ENCODE measurements at regions not wholly inside any gene's neighbourhood (a gene's known extent, or its start where the extent isn't known, plus 50 kb on each side); places are given as distances from the start of the nearest gene placed in this dataset.

- FAIRE-seq: no peak
- Histone ChIP-seq H3K27me3 (ENCODE audit: control insufficient read depth in 3 of 3, insufficient read depth in 3 of 3, low read length in 3 of 3) (no peaks in the 10 kb centered on the region), H3K27ac (ENCODE audit: low read depth in 1 of 3, low read length in 2 of 3) (no peak overlapping the region), H3K4me3 (ENCODE audit: low read depth in 1 of 3, low read length in 3 of 3) (no peak overlapping the region), H3K9me3 (ENCODE audit: control insufficient read depth in 2 of 2, insufficient read depth in 1 of 2, low read depth in 1 of 2, low read length in 1 of 2) (no peaks in the 10 kb centered on the region), H3K4me1 (ENCODE audit: control insufficient read depth in 3 of 3, insufficient read depth in 2 of 3, low read depth in 1 of 3, low read length in 2 of 3) (peaks cover 0 to 4% (median 0%) of the 10 kb centered on the region in 3 donors), H3K36me3 (ENCODE audit: control insufficient read depth in 3 of 3, insufficient read depth in 2 of 3, low read depth in 1 of 3, low read length in 3 of 3) (no peaks in the 10 kb centered on the region)
- no peak for DNase-seq
- WGBS, 3 donors: 78 to 86% (median 83%) methylated on average over 2 of the region's 2 CpGs
Measured at GRCh38 chr16:72256398-72257066, 84.6 kb upstream of the PMFBP1 start.

GRCh38 chr16:72255786-72256185 lies 83.8 kb upstream of the PMFBP1 start:
- Histone ChIP-seq H3K36me3 (ENCODE audit: control insufficient read depth in 3 of 3, insufficient read depth in 2 of 3, low read depth in 1 of 3, low read length in 3 of 3) (no peaks in the 10 kb centered on the region), H3K4me1 (ENCODE audit: control insufficient read depth in 3 of 3, insufficient read depth in 2 of 3, low read depth in 1 of 3, low read length in 2 of 3) (peaks cover 0 to 1% (median 0%) of the 10 kb centered on the region in 3 donors), H3K27me3 (ENCODE audit: control insufficient read depth in 3 of 3, insufficient read depth in 3 of 3, low read length in 3 of 3) (no peaks in the 10 kb centered on the region), H3K9me3 (ENCODE audit: control insufficient read depth in 2 of 2, insufficient read depth in 1 of 2, low read depth in 1 of 2, low read length in 1 of 2) (no peaks in the 10 kb centered on the region), H3K27ac (ENCODE audit: low read depth in 1 of 3, low read length in 2 of 3) (no peak overlapping the region), H3K4me3 (ENCODE audit: low read depth in 1 of 3, low read length in 3 of 3) (no peak overlapping the region)
- DNase-seq: no peak
- no peak for FAIRE-seq
- 79 to 93% (median 84%) methylated on average over 1 of the region's 1 CpG for WGBS, 3 donors

- Histone ChIP-seq H3K27ac (ENCODE audit: low read depth in 1 of 3, low read length in 2 of 3) (no peak overlapping the region), H3K4me1 (ENCODE audit: control insufficient read depth in 3 of 3, insufficient read depth in 2 of 3, low read depth in 1 of 3, low read length in 2 of 3) (no peaks in the 10 kb centered on the region), H3K4me3 (ENCODE audit: low read depth in 1 of 3, low read length in 3 of 3) (no peak overlapping the region), H3K27me3 (ENCODE audit: control insufficient read depth in 3 of 3, insufficient read depth in 3 of 3, low read length in 3 of 3) (no peaks in the 10 kb centered on the region), H3K36me3 (ENCODE audit: control insufficient read depth in 3 of 3, insufficient read depth in 2 of 3, low read depth in 1 of 3, low read length in 3 of 3) (no peaks in the 10 kb centered on the region), H3K9me3 (ENCODE audit: control insufficient read depth in 2 of 2, insufficient read depth in 1 of 2, low read depth in 1 of 2, low read length in 1 of 2) (no peaks in the 10 kb centered on the region)
- DNase-seq (no peak), FAIRE-seq (no peak)
- WGBS, 3 donors: 54 to 66% (median 62%) methylated on average over 5 of the region's 5 CpGs
Measured at GRCh38 chr16:72247821-72248253, 75.9 kb upstream of the PMFBP1 start.

GRCh38 chr16:72246423-72246822 lies 74.5 kb upstream of the PMFBP1 start:
- Histone ChIP-seq H3K4me3 (ENCODE audit: low read depth in 1 of 3, low read length in 3 of 3) (no peak overlapping the region), H3K27me3 (ENCODE audit: control insufficient read depth in 3 of 3, insufficient read depth in 3 of 3, low read length in 3 of 3) (no peaks in the 10 kb centered on the region), H3K36me3 (ENCODE audit: control insufficient read depth in 3 of 3, insufficient read depth in 2 of 3, low read depth in 1 of 3, low read length in 3 of 3) (no peaks in the 10 kb centered on the region), H3K4me1 (ENCODE audit: control insufficient read depth in 3 of 3, insufficient read depth in 2 of 3, low read depth in 1 of 3, low read length in 2 of 3) (no peaks in the 10 kb centered on the region), H3K27ac (ENCODE audit: low read depth in 1 of 3, low read length in 2 of 3) (no peak overlapping the region), H3K9me3 (ENCODE audit: control insufficient read depth in 2 of 2, insufficient read depth in 1 of 2, low read depth in 1 of 2, low read length in 1 of 2) (no peaks in the 10 kb centered on the region)
- WGBS, 3 donors: 59 to 62% (median 61%) methylated on average over 5 of the region's 5 CpGs
- FAIRE-seq (no peak), DNase-seq (no peak)

GRCh38 chr16:72244853-72245252 lies 72.9 kb upstream of the PMFBP1 start:
- H3K4me3 ChIP-seq (ENCODE audit: low read depth in 1 of 3, low read length in 3 of 3): no peak overlapping the region
- WGBS, 3 donors: 74 to 90% (median 83%) methylated on average over 5 of the region's 5 CpGs
- H3K9me3 ChIP-seq (ENCODE audit: control insufficient read depth in 2 of 2, insufficient read depth in 1 of 2, low read depth in 1 of 2, low read length in 1 of 2): no peaks in the 10 kb centered on the region
- no peaks in the 10 kb centered on the region for H3K4me1 ChIP-seq (ENCODE audit: control insufficient read depth in 3 of 3, insufficient read depth in 2 of 3, low read depth in 1 of 3, low read length in 2 of 3)
- FAIRE-seq: no peak
- DNase-seq: no peak
- H3K27ac ChIP-seq (ENCODE audit: low read depth in 1 of 3, low read length in 2 of 3): no peak overlapping the region
- no peaks in the 10 kb centered on the region for H3K36me3 ChIP-seq (ENCODE audit: control insufficient read depth in 3 of 3, insufficient read depth in 2 of 3, low read depth in 1 of 3, low read length in 3 of 3)
- H3K27me3 ChIP-seq (ENCODE audit: control insufficient read depth in 3 of 3, insufficient read depth in 3 of 3, low read length in 3 of 3): no peaks in the 10 kb centered on the region

GRCh38 chr16:72243621-72244020 lies 71.7 kb upstream of the PMFBP1 start:
- H3K4me3 ChIP-seq (ENCODE audit: low read depth in 1 of 3, low read length in 3 of 3): no peak overlapping the region
- no peaks in the 10 kb centered on the region for H3K4me1 ChIP-seq (ENCODE audit: control insufficient read depth in 3 of 3, insufficient read depth in 2 of 3, low read depth in 1 of 3, low read length in 2 of 3)
- 79 to 83% (median 81%) methylated on average over 5 of the region's 5 CpGs for WGBS, 3 donors
- no peaks in the 10 kb centered on the region for H3K36me3 ChIP-seq (ENCODE audit: control insufficient read depth in 3 of 3, insufficient read depth in 2 of 3, low read depth in 1 of 3, low read length in 3 of 3)
- H3K9me3 ChIP-seq (ENCODE audit: control insufficient read depth in 2 of 2, insufficient read depth in 1 of 2, low read depth in 1 of 2, low read length in 1 of 2): no peaks in the 10 kb centered on the region
- DNase-seq (no peak), FAIRE-seq (no peak)
- H3K27me3 ChIP-seq (ENCODE audit: control insufficient read depth in 3 of 3, insufficient read depth in 3 of 3, low read length in 3 of 3): no peaks in the 10 kb centered on the region
- no peak overlapping the region for H3K27ac ChIP-seq (ENCODE audit: low read depth in 1 of 3, low read length in 2 of 3)

GRCh38 chr16:72242757-72243156 lies 70.8 kb upstream of the PMFBP1 start:
- no peaks in the 10 kb centered on the region for H3K9me3 ChIP-seq (ENCODE audit: control insufficient read depth in 2 of 2, insufficient read depth in 1 of 2, low read depth in 1 of 2, low read length in 1 of 2)
- no peaks in the 10 kb centered on the region for H3K36me3 ChIP-seq (ENCODE audit: control insufficient read depth in 3 of 3, insufficient read depth in 2 of 3, low read depth in 1 of 3, low read length in 3 of 3)
- H3K4me1 ChIP-seq (ENCODE audit: control insufficient read depth in 3 of 3, insufficient read depth in 2 of 3, low read depth in 1 of 3, low read length in 2 of 3): no peaks in the 10 kb centered on the region
- H3K4me3 ChIP-seq (ENCODE audit: low read depth in 1 of 3, low read length in 3 of 3): no peak overlapping the region
- 77 to 98% (median 92%) methylated on average over 4 of the region's 4 CpGs for whole genome bisulfite sequencing, 3 donors
- no peaks in the 10 kb centered on the region for H3K27me3 ChIP-seq (ENCODE audit: control insufficient read depth in 3 of 3, insufficient read depth in 3 of 3, low read length in 3 of 3)
- no peak for FAIRE-seq
- no peak overlapping the region for H3K27ac ChIP-seq (ENCODE audit: low read depth in 1 of 3, low read length in 2 of 3)
- no peak for DNase-seq

GRCh38 chr16:72241930-72242329 lies 70.0 kb upstream of the PMFBP1 start:
- no peaks in the 10 kb centered on the region for H3K27me3 ChIP-seq (ENCODE audit: control insufficient read depth in 3 of 3, insufficient read depth in 3 of 3, low read length in 3 of 3)
- DNase-seq (peak; percentile 47 to 60), FAIRE-seq (no peak)
- H3K9me3 ChIP-seq (ENCODE audit: control insufficient read depth in 2 of 2, insufficient read depth in 1 of 2, low read depth in 1 of 2, low read length in 1 of 2): no peaks in the 10 kb centered on the region
- WGBS, 3 donors: 32 to 40% (median 36%) methylated on average over 7 of the region's 7 CpGs
- no peaks in the 10 kb centered on the region for H3K4me1 ChIP-seq (ENCODE audit: control insufficient read depth in 3 of 3, insufficient read depth in 2 of 3, low read depth in 1 of 3, low read length in 2 of 3)
- H3K4me3 ChIP-seq (ENCODE audit: low read depth in 1 of 3, low read length in 3 of 3): no peak overlapping the region
- no peak overlapping the region for H3K27ac ChIP-seq (ENCODE audit: low read depth in 1 of 3, low read length in 2 of 3)
- no peaks in the 10 kb centered on the region for H3K36me3 ChIP-seq (ENCODE audit: control insufficient read depth in 3 of 3, insufficient read depth in 2 of 3, low read depth in 1 of 3, low read length in 3 of 3)

GRCh38 chr16:72241008-72241407 lies 69.1 kb upstream of the PMFBP1 start:
- FAIRE-seq (no peak), DNase-seq (no peak)
- H3K4me3 ChIP-seq (ENCODE audit: low read depth in 1 of 3, low read length in 3 of 3): no peak overlapping the region
- no peaks in the 10 kb centered on the region for H3K4me1 ChIP-seq (ENCODE audit: control insufficient read depth in 3 of 3, insufficient read depth in 2 of 3, low read depth in 1 of 3, low read length in 2 of 3)
- no peaks in the 10 kb centered on the region for H3K36me3 ChIP-seq (ENCODE audit: control insufficient read depth in 3 of 3, insufficient read depth in 2 of 3, low read depth in 1 of 3, low read length in 3 of 3)
- H3K27me3 ChIP-seq (ENCODE audit: control insufficient read depth in 3 of 3, insufficient read depth in 3 of 3, low read length in 3 of 3): no peaks in the 10 kb centered on the region
- 14 to 26% (median 25%) methylated on average over 1 of the region's 1 CpG for WGBS, 3 donors
- H3K27ac ChIP-seq (ENCODE audit: low read depth in 1 of 3, low read length in 2 of 3): no peak overlapping the region
- H3K9me3 ChIP-seq (ENCODE audit: control insufficient read depth in 2 of 2, insufficient read depth in 1 of 2, low read depth in 1 of 2, low read length in 1 of 2): no peaks in the 10 kb centered on the region
